ENCODE measurements at regions not wholly inside any gene's neighbourhood (a gene's known extent, or its start where the extent isn't known, plus 50 kb on each side); places are given as distances from the start of the nearest gene placed in this dataset.
"Not testable (repeated sequence)": the region's sequence is repeated elsewhere in the genome, so short reads cannot be mapped to it uniquely, and the experiment has no call there.

DNA sequence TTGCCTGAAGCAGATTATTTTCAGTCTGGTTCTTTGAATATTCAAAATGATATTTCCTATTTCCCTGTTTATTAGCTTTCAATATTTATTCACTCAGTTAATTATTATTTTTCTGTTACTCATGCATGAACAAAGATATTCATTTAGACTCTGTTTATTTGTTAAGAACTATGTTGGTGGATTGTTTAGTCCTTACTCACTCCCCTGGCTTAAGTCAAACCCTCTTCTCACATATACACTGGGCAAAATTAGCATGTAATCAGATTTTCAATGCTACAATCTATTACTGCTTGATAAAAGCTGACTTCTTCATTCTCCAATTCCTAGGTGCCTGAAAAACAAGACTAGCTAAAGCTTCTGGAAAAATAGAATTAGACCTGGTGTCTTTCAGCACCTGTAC lies 335.8 kb downstream of the FAT4 start (continued):
- TF ChIP-seq, protein P1, sequence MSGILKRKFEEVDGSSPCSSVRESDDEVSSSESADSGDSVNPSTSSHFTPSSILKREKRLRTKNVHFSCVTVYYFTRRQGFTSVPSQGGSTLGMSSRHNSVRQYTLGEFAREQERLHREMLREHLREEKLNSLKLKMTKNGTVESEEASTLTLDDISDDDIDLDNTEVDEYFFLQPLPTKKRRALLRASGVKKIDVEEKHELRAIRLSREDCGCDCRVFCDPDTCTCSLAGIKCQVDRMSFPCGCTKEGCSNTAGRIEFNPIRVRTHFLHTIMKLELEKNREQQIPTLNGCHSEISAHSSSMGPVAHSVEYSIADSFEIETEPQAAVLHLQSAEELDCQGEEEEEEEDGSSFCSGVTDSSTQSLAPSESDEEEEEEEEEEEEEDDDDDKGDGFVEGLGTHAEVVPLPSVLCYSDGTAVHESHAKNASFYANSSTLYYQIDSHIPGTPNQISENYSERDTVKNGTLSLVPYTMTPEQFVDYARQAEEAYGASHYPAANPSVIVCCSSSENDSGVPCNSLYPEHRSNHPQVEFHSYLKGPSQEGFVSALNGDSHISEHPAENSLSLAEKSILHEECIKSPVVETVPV (CRISPR knock-in tag; IDR thresholded peaks at IDR 0.05), result no peak
- no peak for TF ChIP-seq TOX (CRISPR knock-in tag; IDR thresholded peaks at IDR 0.05; ENCODE audit: borderline replicate concordance)

DNA sequence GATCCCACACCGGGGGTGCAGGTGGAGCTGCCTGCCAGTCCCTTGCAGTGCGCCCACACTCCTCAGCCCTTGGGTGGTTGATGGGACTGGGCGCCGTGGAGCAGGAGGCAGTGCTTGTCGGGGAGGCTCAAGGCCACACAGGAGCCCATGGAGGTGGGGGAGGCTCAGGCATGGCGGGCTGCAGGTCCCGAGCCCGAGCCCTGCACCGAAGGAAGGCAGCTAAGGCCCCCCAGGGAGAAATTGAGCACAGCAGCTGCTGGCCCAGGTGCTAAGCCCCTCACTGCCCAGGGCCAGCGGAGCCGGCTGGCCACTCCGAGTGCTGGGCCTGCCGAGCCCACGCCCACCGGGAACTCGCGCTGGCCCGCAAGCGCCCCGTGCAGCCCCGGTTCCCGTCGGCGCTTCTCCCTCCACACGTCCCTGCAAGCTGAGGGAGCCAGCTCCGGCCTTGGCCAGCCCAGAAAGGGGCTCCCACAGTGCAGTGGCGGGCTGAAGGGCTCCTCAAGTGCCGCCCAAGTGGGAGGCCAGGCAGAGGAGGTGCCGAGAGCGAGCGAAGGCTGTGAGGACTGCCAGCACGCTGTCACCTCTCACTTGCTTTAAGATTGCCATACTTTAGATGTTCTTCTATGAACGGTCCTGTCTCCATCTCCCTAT lies 337.1 kb downstream of the FAT4 start:
- not testable (repeated sequence) for ATAC-seq

DNA sequence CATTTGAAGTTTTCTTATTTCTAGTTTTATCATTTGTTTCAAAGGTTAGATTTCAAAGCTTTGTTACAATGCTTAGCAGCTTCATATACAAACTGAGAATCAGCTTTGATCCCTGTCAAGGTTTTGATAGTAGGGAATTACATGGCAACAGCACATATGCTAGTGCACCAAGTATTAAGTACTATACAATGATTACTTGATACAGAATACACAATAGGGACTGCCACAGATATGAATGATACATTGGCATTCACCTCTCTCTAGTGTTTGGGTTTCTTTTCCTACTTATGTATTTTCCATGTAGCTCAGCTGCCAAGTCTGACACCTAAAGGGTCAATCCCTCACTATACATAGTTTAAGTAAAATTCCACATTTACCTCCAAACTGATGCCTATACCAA lies 344.0 kb downstream of the FAT4 start:
- TF ChIP-seq ISL1 (CRISPR knock-in tag; IDR thresholded peaks at IDR 0.05), result no peak
- no peak for TF ChIP-seq ESRRG (CRISPR knock-in tag; IDR thresholded peaks at IDR 0.05)
- no peak for TF ChIP-seq PPARA (CRISPR knock-in tag; IDR thresholded peaks at IDR 0.05; ENCODE audit: borderline replicate concordance)
- TF ChIP-seq ZFP3 (CRISPR knock-in tag; IDR thresholded peaks at IDR 0.05), result no peak
- TF ChIP-seq ZC3H10 (CRISPR knock-in tag; IDR thresholded peaks at IDR 0.05), result no peak
- TF ChIP-seq, protein P2, sequence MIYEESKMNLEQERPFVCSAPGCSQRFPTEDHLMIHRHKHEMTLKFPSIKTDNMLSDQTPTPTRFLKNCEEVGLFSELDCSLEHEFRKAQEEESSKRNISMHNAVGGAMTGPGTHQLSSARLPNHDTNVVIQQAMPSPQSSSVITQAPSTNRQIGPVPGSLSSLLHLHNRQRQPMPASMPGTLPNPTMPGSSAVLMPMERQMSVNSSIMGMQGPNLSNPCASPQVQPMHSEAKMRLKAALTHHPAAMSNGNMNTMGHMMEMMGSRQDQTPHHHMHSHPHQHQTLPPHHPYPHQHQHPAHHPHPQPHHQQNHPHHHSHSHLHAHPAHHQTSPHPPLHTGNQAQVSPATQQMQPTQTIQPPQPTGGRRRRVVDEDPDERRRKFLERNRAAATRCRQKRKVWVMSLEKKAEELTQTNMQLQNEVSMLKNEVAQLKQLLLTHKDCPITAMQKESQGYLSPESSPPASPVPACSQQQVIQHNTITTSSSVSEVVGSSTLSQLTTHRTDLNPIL (CRISPR knock-in tag; IDR thresholded peaks at IDR 0.05; ENCODE audit: low read depth), result no peak
- TF ChIP-seq, protein P1 (CRISPR knock-in tag; IDR thresholded peaks at IDR 0.05), result no peak
- TF ChIP-seq OSR1 (CRISPR knock-in tag; IDR thresholded peaks at IDR 0.05), result no peak
- no peak for ATAC-seq

DNA sequence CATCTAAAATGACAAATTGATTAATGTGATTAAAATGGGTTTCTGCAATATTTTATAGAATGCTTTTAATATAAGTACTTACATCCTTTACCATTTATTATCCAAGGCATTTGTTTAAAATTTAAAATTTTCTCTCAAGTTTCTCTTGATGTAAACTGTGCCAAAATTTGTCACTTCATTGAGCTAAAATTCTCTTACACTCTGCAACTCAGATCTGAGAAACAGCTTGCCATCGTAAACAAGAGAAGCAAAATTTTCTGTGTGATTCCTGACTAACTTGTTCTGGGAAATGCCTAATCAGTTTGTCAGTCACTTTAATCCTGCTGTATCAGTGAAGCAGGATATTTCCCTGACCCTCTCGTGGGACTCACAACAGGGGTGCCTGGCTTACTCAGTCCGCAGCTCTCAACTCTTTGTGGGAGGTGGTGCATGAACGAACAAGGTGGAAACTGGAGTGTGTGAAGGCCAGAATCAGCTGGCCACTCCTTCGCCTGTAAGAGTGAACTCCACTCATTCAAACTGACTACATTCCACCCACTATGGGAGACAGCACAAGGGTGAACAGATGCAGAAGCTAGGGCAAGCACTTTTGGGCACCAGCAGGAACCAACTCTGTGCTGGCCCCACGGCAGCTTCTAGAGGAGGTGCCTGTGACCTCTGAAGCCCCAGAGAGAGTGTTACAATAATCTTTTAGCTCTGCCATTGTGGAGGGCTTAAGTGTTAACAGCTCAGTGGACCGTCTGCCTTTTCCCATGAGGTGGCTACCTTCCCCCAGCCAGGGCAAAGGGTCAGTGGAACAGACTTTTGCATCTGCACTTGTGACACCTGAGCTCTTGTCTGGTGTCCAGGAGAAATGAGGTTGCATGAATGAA lies 349.4 kb downstream of the FAT4 start:
- TF ChIP-seq, protein P1 (CRISPR knock-in tag; IDR thresholded peaks at IDR 0.05), result no peak
- no peak for TF ChIP-seq GLIS3 (CRISPR knock-in tag; IDR thresholded peaks at IDR 0.05)
- TF ChIP-seq, protein P3, sequence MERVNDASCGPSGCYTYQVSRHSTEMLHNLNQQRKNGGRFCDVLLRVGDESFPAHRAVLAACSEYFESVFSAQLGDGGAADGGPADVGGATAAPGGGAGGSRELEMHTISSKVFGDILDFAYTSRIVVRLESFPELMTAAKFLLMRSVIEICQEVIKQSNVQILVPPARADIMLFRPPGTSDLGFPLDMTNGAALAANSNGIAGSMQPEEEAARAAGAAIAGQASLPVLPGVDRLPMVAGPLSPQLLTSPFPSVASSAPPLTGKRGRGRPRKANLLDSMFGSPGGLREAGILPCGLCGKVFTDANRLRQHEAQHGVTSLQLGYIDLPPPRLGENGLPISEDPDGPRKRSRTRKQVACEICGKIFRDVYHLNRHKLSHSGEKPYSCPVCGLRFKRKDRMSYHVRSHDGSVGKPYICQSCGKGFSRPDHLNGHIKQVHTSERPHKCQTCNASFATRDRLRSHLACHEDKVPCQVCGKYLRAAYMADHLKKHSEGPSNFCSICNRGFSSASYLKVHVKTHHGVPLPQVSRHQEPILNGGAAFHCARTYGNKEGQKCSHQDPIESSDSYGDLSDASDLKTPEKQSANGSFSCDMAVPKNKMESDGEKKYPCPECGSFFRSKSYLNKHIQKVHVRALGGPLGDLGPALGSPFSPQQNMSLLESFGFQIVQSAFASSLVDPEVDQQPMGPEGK (CRISPR knock-in tag; IDR thresholded peaks at IDR 0.05; ENCODE audit: borderline replicate concordance), result no peak
- no peak for TF ChIP-seq CSDC2 (CRISPR knock-in tag; IDR thresholded peaks at IDR 0.05)
- TF ChIP-seq BACH2 (CRISPR knock-in tag; IDR thresholded peaks at IDR 0.05; ENCODE audit: borderline replicate concordance), result no peak
- no peak for TF ChIP-seq TOX (CRISPR knock-in tag; IDR thresholded peaks at IDR 0.05; ENCODE audit: borderline replicate concordance)
- no peak for ATAC-seq

DNA sequence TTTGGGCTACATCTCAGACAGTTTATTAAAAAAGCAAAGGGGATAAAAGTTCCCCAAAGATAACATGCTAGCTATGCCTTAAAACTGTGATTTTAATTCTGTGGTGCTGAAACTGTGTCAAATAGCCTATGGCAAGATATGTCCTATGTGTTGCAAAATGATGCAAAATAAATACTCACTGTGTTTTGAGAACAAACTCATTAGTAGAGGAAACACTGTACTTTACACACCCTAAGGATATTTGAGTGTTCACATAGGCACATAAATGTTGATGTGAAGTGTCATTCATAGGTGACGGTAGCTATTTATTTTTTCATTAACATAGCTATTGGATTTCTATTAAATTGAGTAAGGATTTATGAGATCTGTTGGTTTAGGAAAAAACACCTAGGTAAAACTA lies 351.9 kb downstream of the FAT4 start:
- ATAC-seq, result no peak
- TF ChIP-seq ARNTL (CRISPR knock-in tag; IDR thresholded peaks at IDR 0.05; ENCODE audit: borderline replicate concordance, low read depth) (no peak), ISL1 (CRISPR knock-in tag; IDR thresholded peaks at IDR 0.05) (no peak), ZFP30 (CRISPR knock-in tag; IDR thresholded peaks at IDR 0.05) (no peak), ZNF70 (CRISPR knock-in tag; IDR thresholded peaks at IDR 0.05) (no peak), PPARA (CRISPR knock-in tag; IDR thresholded peaks at IDR 0.05; ENCODE audit: borderline replicate concordance) (no peak), ZNF565 (CRISPR knock-in tag; conservative IDR thresholded peaks at IDR 0.05; ENCODE audit: low read depth) (no peak), TOX (CRISPR knock-in tag; IDR thresholded peaks at IDR 0.05; ENCODE audit: borderline replicate concordance) (no peak), ZC3H10 (CRISPR knock-in tag; IDR thresholded peaks at IDR 0.05) (no peak)
- TF ChIP-seq, protein P4, sequence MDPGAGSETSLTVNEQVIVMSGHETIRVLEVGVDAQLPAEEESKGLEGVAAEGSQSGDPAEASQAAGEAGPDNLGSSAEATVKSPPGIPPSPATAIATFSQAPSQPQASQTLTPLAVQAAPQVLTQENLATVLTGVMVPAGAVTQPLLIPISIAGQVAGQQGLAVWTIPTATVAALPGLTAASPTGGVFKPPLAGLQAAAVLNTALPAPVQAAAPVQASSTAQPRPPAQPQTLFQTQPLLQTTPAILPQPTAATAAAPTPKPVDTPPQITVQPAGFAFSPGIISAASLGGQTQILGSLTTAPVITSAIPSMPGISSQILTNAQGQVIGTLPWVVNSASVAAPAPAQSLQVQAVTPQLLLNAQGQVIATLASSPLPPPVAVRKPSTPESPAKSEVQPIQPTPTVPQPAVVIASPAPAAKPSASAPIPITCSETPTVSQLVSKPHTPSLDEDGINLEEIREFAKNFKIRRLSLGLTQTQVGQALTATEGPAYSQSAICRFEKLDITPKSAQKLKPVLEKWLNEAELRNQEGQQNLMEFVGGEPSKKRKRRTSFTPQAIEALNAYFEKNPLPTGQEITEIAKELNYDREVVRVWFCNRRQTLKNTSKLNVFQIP (CRISPR knock-in tag; IDR thresholded peaks at IDR 0.05; ENCODE audit: borderline replicate concordance, low read depth), result no peak
- TF ChIP-seq, protein P1 (CRISPR knock-in tag; IDR thresholded peaks at IDR 0.05), result no peak
- TF ChIP-seq, protein P2 (CRISPR knock-in tag; IDR thresholded peaks at IDR 0.05; ENCODE audit: low read depth), result no peak
